ENCODE measurements at regions not wholly inside any gene's neighbourhood (a gene's known extent, or its start where the extent isn't known, plus 50 kb on each side); places are given as distances from the start of the nearest gene placed in this dataset.
"Not testable (repeated sequence)": the region's sequence is repeated elsewhere in the genome, so short reads cannot be mapped to it uniquely, and the experiment has no call there.

GRCh38 chr6:85864453-85865401 is 222.0 kb upstream of the SYNCRIP start:
- DNase-seq (ENCODE audit: low spot score), result no peak

DNA sequence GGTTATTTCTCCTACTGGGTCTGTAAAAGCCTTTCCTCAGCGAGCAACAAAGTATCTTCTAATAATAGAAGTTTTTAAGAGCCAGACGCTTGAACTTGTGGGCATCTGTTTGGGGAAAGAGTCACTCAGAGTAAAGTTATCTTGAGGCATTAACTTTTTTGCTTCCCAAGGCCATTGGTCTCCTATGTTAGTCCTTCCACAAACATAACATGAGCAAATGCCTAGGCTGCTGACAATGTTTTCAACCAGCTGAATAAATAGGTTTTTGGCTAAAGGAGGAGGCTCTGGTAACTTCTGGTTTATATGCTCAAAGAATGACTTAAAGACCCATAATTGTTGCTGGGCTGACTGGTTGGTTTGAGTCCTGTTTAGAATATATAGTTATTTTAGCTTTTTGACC is 213.5 kb upstream of the SYNCRIP start:
- DNase-seq (ENCODE audit: low spot score), result no peak

DNA sequence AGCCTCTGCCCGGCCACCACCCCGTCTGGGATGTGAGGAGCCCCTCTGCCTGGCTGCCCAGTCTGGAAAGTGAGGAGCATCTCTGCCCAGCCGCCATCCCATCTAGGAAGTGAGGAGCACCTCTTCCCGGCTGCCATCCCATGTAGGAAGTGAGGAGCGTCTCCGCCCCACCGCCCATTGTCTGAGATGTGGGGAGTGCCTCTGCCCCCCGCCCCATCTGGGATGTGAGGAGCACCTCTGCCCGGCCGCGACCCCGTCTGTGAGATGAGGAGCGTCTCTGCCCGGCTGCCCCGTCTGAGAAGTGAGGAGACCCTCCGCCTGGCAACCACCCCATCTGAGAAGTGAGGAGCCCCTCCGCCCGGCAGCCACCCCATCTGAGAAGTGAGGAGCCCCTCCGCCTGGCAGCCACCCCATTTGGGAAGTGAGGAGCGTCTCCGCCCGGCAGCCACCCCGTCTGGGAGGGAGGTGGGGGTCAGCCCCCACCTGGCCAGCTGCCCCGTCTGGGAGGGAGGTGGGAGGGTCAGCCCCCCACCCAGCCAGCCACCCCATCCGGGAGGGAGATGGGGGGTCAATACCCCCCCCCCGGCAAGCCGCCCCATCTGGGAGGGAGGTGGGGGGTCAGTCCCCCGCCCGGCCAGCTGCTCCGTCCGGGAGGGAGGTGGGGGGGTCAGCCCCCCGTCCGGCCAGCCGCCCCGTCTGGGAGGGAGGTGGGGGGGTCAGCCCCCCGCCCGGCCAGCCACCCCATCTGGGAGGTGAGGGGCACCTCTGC is 195.8 kb upstream of the SYNCRIP start:
- not testable (repeated sequence) for DNase-seq (ENCODE audit: low spot score)

- DNase-seq (ENCODE audit: low spot score), result no peak
Observed at GRCh38 chr6:85828973-85829372, 186.3 kb upstream of the SYNCRIP start.

DNA sequence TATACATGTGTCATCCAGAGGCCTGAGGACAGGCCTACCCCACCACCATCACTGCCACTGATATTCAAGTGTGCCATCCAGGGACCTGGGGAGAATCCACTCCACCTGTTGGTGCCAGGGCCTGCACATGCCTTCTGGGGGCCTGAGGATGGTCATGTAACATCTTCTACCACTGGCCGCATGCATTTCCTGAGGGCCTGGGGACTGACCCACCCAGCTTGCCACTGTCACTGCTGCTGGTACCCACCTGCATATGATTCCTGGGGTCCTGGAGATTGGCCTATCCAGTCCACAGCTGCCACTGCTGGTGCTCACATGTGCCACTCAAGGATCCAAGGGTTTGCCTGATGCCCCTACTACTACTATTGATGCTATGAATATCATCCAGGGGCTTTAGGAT is 184.3 kb upstream of the SYNCRIP start:
- DNase-seq (ENCODE audit: low spot score), result no peak

GRCh38 chr6:85824329-85824728 is 181.6 kb upstream of the SYNCRIP start:
- DNase-seq (ENCODE audit: low spot score), result no peak

DNA sequence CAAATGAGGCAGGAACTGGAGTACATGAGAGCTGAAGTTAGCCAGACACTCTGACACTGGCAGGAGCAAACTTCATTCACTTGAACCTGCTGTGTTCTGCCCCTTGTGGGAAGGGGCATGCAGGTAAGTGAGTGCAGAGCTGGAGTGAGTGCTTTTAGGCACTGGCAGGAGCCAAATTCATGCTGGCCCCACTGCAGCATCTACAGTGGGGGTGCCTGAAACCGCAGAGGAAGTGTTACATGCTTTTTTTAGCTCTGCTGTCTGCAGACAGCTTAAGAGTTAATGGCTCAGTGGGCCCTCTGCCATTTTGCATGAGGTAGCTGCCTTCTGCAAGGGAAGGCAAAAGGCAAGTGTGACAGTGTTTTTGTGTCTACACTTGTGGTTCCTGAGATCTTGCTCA is 167.9 kb upstream of the SYNCRIP start:
- DNase-seq (ENCODE audit: low spot score), result no peak

GRCh38 chr6:85803721-85804120 is 161.0 kb upstream of the SYNCRIP start:
- no peak for DNase-seq (ENCODE audit: low spot score)

- DNase-seq (ENCODE audit: low spot score), result no peak
Observed at GRCh38 chr6:85802162-85802561, 159.5 kb upstream of the SYNCRIP start.

GRCh38 chr6:85798931-85799652 is 156.4 kb upstream of the SYNCRIP start:
- DNase-seq (ENCODE audit: low spot score), result no peak

- DNase-seq (ENCODE audit: low spot score), result no peak
Observed at GRCh38 chr6:85797993-85798392, 155.3 kb upstream of the SYNCRIP start.

DNA sequence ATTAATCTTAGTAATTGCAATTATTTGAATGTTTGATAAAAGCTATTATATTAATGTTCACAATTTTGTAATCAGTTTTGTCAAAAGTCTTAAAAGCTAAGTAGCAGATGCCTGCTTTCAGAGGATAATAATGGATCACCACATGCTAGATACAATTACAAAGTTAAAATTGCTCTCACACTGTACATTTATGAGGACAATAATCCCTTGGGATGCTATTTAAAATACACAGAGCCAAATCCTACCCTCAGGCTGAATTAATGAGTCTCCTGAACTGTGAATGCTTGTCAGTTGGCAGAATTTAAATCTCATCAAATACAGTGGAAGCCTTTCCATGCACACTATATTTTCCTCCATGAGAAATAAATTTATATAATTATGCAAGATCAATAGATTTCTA is 153.3 kb upstream of the SYNCRIP start:
- DNase-seq (ENCODE audit: low spot score), result no peak

- no peak for DNase-seq (ENCODE audit: low spot score)
Observed at GRCh38 chr6:85792254-85792653, 149.6 kb upstream of the SYNCRIP start.

DNA sequence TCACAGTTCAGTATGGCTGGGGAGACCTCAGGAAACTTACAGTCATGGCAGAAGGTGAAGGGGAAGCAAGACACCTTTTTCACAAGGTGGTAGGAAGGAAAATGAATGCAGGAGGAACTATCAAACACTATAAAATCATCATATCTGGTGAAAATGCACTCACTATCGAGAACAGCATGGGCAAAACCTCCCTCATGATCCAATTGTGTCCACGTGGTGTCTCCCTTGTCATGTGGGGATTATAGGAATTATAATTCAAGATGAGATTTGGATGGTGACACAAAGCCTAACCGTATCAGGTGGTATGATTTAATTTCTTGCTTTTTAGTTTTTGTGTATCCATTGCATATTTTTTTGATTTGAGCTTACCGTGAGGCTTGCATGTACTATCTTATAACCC is 133.2 kb upstream of the SYNCRIP start:
- no peak for DNase-seq (ENCODE audit: low spot score)

- DNase-seq (ENCODE audit: low spot score), result no peak
Observed at GRCh38 chr6:85772641-85773040, 130.0 kb upstream of the SYNCRIP start.

DNA sequence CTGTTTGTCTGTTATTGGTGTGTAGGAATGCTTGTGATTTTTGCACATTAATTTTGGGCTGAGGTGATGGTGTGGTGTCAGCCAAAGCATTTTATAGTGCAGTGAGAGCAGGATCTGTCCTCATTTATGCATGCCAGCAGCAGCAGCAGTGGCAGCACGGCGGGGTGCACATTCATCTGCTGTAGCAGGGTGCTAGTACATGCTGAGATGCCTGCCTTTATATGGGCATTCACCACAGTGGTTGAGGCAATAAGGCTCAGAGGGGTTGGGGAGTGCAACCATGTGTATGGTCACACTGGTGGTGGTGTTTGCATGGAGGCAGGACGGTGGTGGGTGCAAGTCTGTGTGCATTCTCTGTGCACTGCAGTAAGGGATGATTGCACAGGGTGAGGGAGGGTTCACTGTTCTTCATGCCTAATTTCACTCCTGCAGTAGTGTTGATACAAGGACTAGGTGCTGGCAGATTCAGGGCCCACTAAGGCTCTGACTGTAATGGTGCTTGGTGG is 129.3 kb upstream of the SYNCRIP start:
- no peak for DNase-seq (ENCODE audit: low spot score)

DNA sequence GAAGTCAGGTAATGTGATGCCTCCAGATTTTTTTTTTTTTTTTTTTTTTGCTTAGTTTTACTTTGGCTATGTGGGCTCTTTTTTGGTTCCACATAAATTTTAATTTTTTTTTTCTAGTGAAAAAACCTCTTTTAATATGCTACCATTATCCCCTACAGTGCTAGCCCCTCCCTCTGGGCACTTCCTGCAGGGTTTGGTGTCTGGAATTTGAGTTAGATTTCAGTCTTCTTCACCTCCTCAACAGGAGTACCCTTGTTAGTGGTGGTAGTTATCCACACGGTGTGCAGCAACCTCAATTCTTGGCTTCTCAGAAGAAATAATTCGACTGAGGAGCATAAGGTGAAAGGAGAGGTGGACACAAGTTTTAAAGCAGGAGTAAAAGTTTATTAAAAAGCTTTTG is 128.8 kb upstream of the SYNCRIP start:
- DNase-seq (ENCODE audit: low spot score), result no peak

DNA sequence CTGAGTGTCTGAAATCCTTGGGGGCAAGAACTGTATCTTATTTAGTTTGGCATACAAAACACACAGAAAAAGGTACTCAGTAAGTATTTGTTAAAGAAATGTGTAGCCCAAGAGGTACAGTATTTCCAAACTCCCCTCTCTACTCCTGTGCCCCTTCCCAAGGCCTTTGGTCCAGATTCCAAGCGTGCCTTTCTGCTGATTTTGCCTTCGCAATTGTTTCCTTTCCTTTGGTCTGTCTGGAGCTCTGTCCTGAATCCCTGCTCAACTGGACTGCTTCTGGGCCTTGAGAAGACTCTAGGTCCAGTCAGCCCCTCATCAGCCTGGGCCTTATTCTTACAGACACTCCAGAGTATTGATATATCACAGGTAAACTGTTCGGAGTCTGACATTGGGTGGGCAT is 122.2 kb upstream of the SYNCRIP start:
- DNase-seq (ENCODE audit: low spot score), result no peak

GRCh38 chr6:85756982-85757381 is 114.3 kb upstream of the SYNCRIP start:
- peak; percentile 16 for DNase-seq (ENCODE audit: low spot score)

DNA sequence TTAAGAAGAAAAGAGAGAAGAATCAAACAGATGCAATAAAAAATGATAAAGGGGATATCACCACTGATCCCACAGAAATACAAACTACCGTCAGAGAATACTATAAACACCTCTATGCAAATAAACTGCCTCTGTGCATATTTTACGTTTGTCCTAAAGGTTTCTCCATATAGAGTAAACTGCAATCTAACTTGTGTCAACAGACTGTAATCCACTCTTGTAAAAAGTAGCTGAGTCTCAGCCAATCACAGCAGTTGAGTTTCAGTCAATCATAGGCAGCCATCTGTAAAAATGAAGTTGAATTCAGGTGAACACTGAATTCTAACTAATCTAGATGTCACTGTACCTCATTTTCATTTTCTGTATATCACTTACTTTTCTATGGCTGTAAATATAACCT is 112.2 kb upstream of the SYNCRIP start:
- no peak for DNase-seq (ENCODE audit: low spot score)

DNA sequence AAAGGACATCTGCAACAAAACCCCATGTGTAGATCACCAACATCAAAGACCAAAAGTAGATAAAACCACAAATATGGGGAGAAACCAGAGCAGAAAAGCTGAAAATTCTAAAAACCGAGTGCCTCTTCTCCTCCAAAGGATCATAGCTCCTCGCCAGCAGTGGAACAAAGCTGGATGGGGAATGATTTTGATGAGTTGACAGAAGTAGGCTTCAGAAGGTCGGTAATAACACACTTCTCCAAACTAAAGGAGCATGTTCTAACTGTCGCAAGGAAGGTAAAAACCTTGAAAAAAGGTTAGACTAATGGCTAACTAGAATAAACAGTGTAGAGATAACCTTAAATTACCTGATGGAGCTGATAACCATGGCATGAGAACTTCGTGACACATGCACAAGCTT is 109.9 kb upstream of the SYNCRIP start:
- DNase-seq (ENCODE audit: low spot score), result no peak

- no peak for DNase-seq (ENCODE audit: low spot score)
Observed at GRCh38 chr6:85751374-85752055, 108.8 kb upstream of the SYNCRIP start.
